ENCODE measurements at regions not wholly inside any gene's neighbourhood (a gene's known extent, or its start where the extent isn't known, plus 50 kb on each side); places are given as distances from the start of the nearest gene placed in this dataset.

DNA sequence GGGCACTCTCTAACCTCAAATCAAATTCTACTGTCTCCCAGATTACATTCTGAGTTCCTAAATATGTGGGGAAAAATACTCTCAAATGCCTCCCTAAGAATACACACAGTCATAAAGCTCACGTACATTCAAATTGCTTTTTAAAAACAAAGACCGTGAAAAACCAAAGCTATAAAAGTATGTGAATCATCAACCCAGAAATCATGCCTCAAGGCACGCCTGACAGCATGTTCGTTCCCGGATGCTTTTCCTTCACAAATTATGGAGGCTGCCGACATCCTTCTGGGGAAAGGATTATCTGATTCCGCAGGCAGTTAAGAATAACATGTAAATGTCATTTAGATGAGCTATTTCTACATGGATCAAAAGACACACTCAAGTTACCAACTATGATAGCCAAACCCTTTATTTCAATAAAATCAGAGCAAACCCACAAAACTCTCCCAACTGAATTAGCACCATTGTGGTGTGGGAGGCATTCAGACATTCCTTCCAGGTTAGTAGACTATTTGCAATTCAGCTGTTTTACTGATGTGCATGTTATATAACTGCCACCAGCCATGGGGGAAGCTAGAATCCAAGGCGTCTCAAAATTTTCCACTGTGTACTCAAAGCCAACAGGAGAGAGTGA lies 398.2 kb upstream of the TRIB2 start:
- Histone ChIP-seq H3K4me1 (replicated peaks in 1 of 2) (peaks cover 0 to 32% of the 10 kb centered on the region in 2 donors), H3K27ac (peak overlapping the region; percentile 47 to 97 (median 83)), H3K9me3 (replicated peaks in 1 of 3) (no peaks in the 10 kb centered on the region), H3K4me3 (no peak overlapping the region), H3K36me3 (replicated peaks in 1 of 2) (no peaks in the 10 kb centered on the region), H3K27me3 (no peaks in the 10 kb centered on the region)
- intact Hi-C loops (cut with DNase I) = no loop called here
- peak in 3 of 7 donors; percentile 31 to 42 (median 33) for DNase-seq
- 44 to 59% (median 57%) methylated on average over 8 of the region's 8 CpGs for WGBS, 4 donors
- TF ChIP-seq POLR2A (IDR thresholded peaks at IDR 0.05) = no peak
- TF ChIP-seq, protein P1, sequence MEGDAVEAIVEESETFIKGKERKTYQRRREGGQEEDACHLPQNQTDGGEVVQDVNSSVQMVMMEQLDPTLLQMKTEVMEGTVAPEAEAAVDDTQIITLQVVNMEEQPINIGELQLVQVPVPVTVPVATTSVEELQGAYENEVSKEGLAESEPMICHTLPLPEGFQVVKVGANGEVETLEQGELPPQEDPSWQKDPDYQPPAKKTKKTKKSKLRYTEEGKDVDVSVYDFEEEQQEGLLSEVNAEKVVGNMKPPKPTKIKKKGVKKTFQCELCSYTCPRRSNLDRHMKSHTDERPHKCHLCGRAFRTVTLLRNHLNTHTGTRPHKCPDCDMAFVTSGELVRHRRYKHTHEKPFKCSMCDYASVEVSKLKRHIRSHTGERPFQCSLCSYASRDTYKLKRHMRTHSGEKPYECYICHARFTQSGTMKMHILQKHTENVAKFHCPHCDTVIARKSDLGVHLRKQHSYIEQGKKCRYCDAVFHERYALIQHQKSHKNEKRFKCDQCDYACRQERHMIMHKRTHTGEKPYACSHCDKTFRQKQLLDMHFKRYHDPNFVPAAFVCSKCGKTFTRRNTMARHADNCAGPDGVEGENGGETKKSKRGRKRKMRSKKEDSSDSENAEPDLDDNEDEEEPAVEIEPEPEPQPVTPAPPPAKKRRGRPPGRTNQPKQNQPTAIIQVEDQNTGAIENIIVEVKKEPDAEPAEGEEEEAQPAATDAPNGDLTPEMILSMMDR (IDR thresholded peaks at IDR 0.05) = no peak

DNA sequence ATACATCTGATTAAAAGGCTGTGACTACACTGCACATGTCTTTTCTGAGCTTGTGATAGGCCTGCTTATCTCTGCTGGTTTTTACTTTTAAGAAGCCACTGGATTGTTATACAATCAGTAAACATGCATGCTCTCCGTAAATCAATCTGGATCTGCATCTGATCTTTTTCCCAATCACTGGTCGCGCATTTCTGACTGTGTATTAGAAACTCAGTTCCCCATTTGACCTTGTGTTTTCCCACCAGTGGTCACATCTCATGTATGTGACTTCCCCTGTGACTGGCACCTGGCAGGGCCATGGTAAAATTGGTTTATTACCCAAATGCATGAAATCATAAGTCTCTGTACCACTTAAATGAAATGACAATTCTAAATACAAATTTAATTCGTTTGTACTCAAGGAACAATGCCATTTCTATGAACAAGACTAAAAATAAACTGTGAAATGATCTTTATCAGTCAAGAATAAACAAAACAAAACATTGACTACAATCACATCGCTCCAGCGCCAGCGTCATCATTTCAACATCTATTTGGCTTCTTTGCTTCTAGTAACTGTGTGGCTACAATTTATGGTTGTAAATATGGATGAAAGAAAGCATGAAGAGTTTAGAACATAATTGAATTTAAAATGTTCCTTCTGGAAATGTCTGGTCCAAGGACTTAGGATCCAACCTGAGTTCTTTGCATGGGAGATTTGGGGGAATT lies 396.6 kb upstream of the TRIB2 start:
- Histone ChIP-seq H3K36me3 (replicated peaks in 1 of 2) (no peaks in the 10 kb centered on the region), H3K9me3 (replicated peaks in 1 of 3) (no peaks in the 10 kb centered on the region), H3K27me3 (no peaks in the 10 kb centered on the region), H3K27ac (no peak overlapping the region), H3K4me3 (no peak overlapping the region), H3K4me1 (replicated peaks in 1 of 2) (peaks cover 0 to 32% of the 10 kb centered on the region in 2 donors)
- peak in 2 of 7 donors; percentile 19 to 31 for DNase-seq
- WGBS, 4 donors = 79 to 89% (median 86%) methylated on average over 7 of the region's 7 CpGs
- TF ChIP-seq POLR2A (IDR thresholded peaks at IDR 0.05) = no peak
- TF ChIP-seq, protein P1 (IDR thresholded peaks at IDR 0.05) = no peak
- intact Hi-C loops (cut with DNase I) = no loop called here

DNA sequence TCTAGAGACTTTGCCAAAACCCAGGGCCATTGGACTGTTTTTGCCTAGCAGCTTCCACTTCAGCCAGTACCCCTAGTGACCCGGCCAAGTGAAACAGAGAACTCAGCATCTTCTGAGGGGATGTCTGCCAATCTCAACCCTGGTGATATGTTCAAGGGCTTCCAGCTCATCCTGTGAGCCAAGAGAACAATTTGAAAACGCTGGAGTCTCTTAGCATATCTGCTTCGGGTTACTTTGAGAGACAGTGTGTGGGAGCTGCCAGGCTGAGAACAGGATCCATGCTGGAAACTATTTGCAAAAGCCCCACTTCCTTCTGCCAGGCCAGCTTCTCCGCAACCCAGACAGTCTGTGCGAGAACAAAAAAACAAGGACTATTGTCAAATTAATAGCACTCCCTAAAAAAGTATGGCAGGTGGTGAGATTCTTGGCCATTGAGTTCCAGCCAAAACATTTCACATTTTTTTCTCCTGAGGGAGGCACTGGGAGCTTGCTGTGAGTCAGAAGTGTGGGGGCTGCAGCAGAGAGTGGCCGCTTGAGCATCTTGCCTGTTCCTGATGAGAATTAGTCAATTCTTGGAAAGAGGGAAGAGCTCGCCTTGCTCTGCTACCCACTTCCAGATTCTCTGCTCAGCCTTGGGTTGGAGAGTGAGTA lies 395.6 kb upstream of the TRIB2 start:
- DNase-seq = peak in 5 of 7 donors; percentile 46 to 71 (median 59)
- H3K4me1 ChIP-seq (replicated peaks in 1 of 2) = peaks cover 7 to 32% of the 10 kb centered on the region in 2 donors

DNA sequence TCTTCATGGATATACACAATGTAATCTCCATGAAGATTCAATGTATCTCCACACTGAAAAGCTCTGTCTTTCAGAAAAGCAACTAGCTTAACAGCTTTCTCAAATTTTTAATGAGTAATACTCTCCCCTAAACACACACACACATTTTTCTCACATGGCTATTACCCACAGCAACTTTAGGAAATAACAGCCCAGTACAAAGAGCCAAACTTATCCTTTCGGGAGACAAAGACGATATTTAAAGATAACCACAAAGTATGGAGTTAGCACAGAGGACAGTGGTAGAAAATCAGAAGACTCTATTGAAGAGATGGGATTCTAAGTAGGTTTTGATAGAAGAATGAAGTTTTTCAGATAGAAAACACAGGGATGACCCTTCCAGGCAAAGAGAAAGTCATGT lies 394.9 kb upstream of the TRIB2 start:
- WGBS, 4 donors = 92 to 100% (median 95%) methylated on average over 2 of the region's 2 CpGs
- H3K27ac ChIP-seq = peak overlapping the region in 2 of 5 donors; percentile 45 to 47

More for the DNA sequence above, 395.6 kb upstream of the TRIB2 start:
- intact Hi-C loops (cut with DNase I) = no loop called here
- peak overlapping the region in 2 of 5 donors; percentile 45 to 47 for H3K27ac ChIP-seq
- WGBS, 4 donors = 45 to 60% (median 55%) methylated on average over 7 of the region's 7 CpGs
- H3K36me3 ChIP-seq (replicated peaks in 1 of 2) = no peaks in the 10 kb centered on the region
- H3K27me3 ChIP-seq = no peaks in the 10 kb centered on the region
- H3K4me3 ChIP-seq = no peak overlapping the region
- TF ChIP-seq, protein P1 (IDR thresholded peaks at IDR 0.05) = no peak
- TF ChIP-seq POLR2A (IDR thresholded peaks at IDR 0.05) = no peak
- no peaks in the 10 kb centered on the region for H3K9me3 ChIP-seq (replicated peaks in 1 of 3)

More for the DNA sequence above, 394.9 kb upstream of the TRIB2 start:
- no peak overlapping the region for H3K4me3 ChIP-seq
- H3K36me3 ChIP-seq (replicated peaks in 1 of 2) = no peaks in the 10 kb centered on the region
- DNase-seq = no peak
- intact Hi-C loops (cut with DNase I) = no loop called here
- TF ChIP-seq, protein P1 (IDR thresholded peaks at IDR 0.05) = no peak
- no peak for TF ChIP-seq POLR2A (IDR thresholded peaks at IDR 0.05)
- no peaks in the 10 kb centered on the region for H3K9me3 ChIP-seq (replicated peaks in 1 of 3)
- H3K27me3 ChIP-seq = no peaks in the 10 kb centered on the region
- peaks cover 8 to 32% of the 10 kb centered on the region in 2 donors for H3K4me1 ChIP-seq (replicated peaks in 1 of 2)
